ENCODE measurements at regions not wholly inside any gene's neighbourhood (a gene's known extent, or its start where the extent isn't known, plus 50 kb on each side); places are given as distances from the start of the nearest gene placed in this dataset.

DNA sequence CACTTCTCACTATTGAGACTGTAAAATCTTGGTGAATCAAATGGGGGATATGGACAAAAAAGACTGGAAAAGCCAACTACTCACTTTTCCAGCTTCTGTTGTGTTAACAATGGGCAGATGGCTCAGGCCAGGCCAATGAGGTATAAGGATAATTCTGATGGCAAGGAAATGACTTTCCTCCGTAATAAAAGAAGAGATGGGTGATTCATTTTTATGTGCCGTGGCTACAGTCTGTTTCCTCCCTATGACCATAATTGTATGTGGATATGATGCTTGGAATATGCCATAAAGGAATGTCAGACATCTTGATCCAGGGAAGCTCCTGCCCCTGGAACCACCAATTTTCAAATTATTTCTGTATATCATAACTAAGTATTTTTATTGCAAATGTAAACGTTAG lies 406.8 kb downstream of the CCDC85A start:
- TF ChIP-seq, protein P1, sequence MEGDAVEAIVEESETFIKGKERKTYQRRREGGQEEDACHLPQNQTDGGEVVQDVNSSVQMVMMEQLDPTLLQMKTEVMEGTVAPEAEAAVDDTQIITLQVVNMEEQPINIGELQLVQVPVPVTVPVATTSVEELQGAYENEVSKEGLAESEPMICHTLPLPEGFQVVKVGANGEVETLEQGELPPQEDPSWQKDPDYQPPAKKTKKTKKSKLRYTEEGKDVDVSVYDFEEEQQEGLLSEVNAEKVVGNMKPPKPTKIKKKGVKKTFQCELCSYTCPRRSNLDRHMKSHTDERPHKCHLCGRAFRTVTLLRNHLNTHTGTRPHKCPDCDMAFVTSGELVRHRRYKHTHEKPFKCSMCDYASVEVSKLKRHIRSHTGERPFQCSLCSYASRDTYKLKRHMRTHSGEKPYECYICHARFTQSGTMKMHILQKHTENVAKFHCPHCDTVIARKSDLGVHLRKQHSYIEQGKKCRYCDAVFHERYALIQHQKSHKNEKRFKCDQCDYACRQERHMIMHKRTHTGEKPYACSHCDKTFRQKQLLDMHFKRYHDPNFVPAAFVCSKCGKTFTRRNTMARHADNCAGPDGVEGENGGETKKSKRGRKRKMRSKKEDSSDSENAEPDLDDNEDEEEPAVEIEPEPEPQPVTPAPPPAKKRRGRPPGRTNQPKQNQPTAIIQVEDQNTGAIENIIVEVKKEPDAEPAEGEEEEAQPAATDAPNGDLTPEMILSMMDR (conservative IDR thresholded peaks at IDR 0.05; ENCODE audit: low read depth, low read length), result no peak
- TF ChIP-seq EZH2 (IDR thresholded peaks at IDR 0.05; ENCODE audit: low read length, unreplicated experiment) (no peak), EZH2phosphoT487 (IDR thresholded peaks at IDR 0.05; ENCODE audit: borderline replicate concordance, low read length) (no peak)
